Mesenchymal stem cell (in vitro differentiated cells and primary cell): ENCODE measurements at regions not wholly inside any gene's neighbourhood (a gene's known extent, or its start where the extent isn't known, plus 50 kb on each side); places are given as distances from the start of the nearest gene placed in this dataset.
A peak's percentile ranks its signal among the peaks of the same experiment; 100 is the strongest.

ENCODE experiments used
- DNase-seq: peaks from one replicate; pipeline ENCODE4 v3.0.0-alpha.2; 2013
- H2AFZ ChIP-seq: one replicate; pipeline ENCODE4 v1.6.1; 2013; ENCODE audit warnings: low read depth, mild to moderate bottlenecking, control low read depth, inconsistent platforms, low read length, moderate library complexity
- H2AK5ac ChIP-seq: 2 replicates; pipeline ENCODE4 v1.6.1; 2013; ENCODE audit warnings: low read length, moderate library complexity, mild to moderate bottlenecking, inconsistent platforms; ENCODE audit not compliant: severe bottlenecking
- H2BK120ac ChIP-seq: one replicate; pipeline ENCODE4 v1.6.1; 2013; ENCODE audit warnings: low read depth, mild to moderate bottlenecking, inconsistent platforms, low read length, moderate library complexity
- H2BK12ac ChIP-seq, 2 experiments: one replicate each; pipeline ENCODE4 v1.6.1; 2013; ENCODE audit warnings: inconsistent platforms in 2 of 2, low read length in 2 of 2, mild to moderate bottlenecking in 2 of 2, moderate library complexity in 2 of 2, control low read depth in 1 of 2
- H2BK15ac ChIP-seq: one replicate; pipeline ENCODE4 v1.6.1; 2013; ENCODE audit warnings: mild to moderate bottlenecking, low read depth, inconsistent platforms; ENCODE audit not compliant: poor library complexity, severe bottlenecking
- H2BK5ac ChIP-seq: 2 replicates; pipeline ENCODE4 v1.6.1; 2013; ENCODE audit warnings: low read depth, mild to moderate bottlenecking, low read length, control low read depth, inconsistent platforms; ENCODE audit not compliant: poor library complexity, severe bottlenecking
- H3K14ac ChIP-seq, 2 experiments: one replicate each; pipeline ENCODE4 v1.6.1; 2013; ENCODE audit warnings: inconsistent platforms in 2 of 2, low read length in 2 of 2, control low read depth in 1 of 2, mild to moderate bottlenecking in 1 of 2, moderate library complexity in 1 of 2
- H3K18ac ChIP-seq, 2 experiments: one replicate each; pipeline ENCODE4 v1.6.1; 2013; ENCODE audit warnings: inconsistent platforms in 2 of 2, low read length in 2 of 2, control low read depth in 1 of 2, low read depth in 1 of 2, mild to moderate bottlenecking in 1 of 2
- H3K23ac ChIP-seq, 2 experiments: one replicate each; pipeline ENCODE4 v1.6.1; 2013; ENCODE audit warnings: inconsistent platforms in 2 of 2, low read length in 2 of 2, mild to moderate bottlenecking in 2 of 2, moderate library complexity in 2 of 2, control low read depth in 1 of 2
- H3K27ac ChIP-seq: 2 replicates; pipeline ENCODE4 v1.5.1; 2013; ENCODE audit warnings: mild to moderate bottlenecking, moderate library complexity, low read length, control low read depth, inconsistent platforms; ENCODE audit not compliant: poor library complexity, severe bottlenecking
- H3K27me3 ChIP-seq, 2 experiments: 2 replicates each; pipeline versions ENCODE4 v1.6.1 to v1.7.0; 2013; ENCODE audit warnings: low read length in 2 of 2, mild to moderate bottlenecking in 2 of 2, moderate library complexity in 2 of 2, control low read depth in 1 of 2, inconsistent platforms in 1 of 2; ENCODE audit not compliant: control insufficient read depth in 1 of 2, insufficient read depth in 1 of 2
- H3K36me3 ChIP-seq, 2 experiments: 2 replicates each; pipeline versions ENCODE4 v1.6.1 to v1.7.0; 2013; ENCODE audit warnings: low read length in 2 of 2, control low read depth in 1 of 2, inconsistent platforms in 1 of 2, low read depth in 1 of 2, mild to moderate bottlenecking in 1 of 2; ENCODE audit not compliant: insufficient read depth in 2 of 2, control insufficient read depth in 1 of 2
- H3K4ac ChIP-seq, 2 experiments: one replicate each; pipeline ENCODE4 v1.6.1; 2013; ENCODE audit warnings: inconsistent platforms in 2 of 2, low read length in 2 of 2, mild to moderate bottlenecking in 2 of 2, moderate library complexity in 2 of 2, control low read depth in 1 of 2, low read depth in 1 of 2
- H3K4me1 ChIP-seq: 2 replicates; pipeline ENCODE4 v1.6.1; 2013; ENCODE audit warnings: low read depth, low read length, control low read depth; ENCODE audit not compliant: control insufficient read depth, insufficient read depth
- H3K4me2 ChIP-seq: 2 replicates; pipeline ENCODE4 v1.6.1; 2013; ENCODE audit warnings: low read length, mild to moderate bottlenecking, inconsistent platforms; ENCODE audit not compliant: poor library complexity, severe bottlenecking
- H3K4me3 ChIP-seq, 2 experiments: 2 replicates each; pipeline versions ENCODE4 v1.5.1 to v1.7.0; 2013; ENCODE audit warnings: low read length in 2 of 2, mild to moderate bottlenecking in 2 of 2, control low read depth in 1 of 2, low read depth in 1 of 2; ENCODE audit not compliant: insufficient read depth in 1 of 2
- H3K79me1 ChIP-seq: replicated peaks from 2 replicates; pipeline ENCODE4 v1.6.1; 2013; ENCODE audit warnings: mild to moderate bottlenecking, control low read depth, low read length, inconsistent platforms; ENCODE audit not compliant: poor library complexity, severe bottlenecking
- H3K9ac ChIP-seq: 2 replicates; pipeline ENCODE4 v1.7.0; 2013; ENCODE audit warnings: mild to moderate bottlenecking, low read length, moderate library complexity
- H3K9me3 ChIP-seq: 2 replicates; pipeline ENCODE4 v1.7.0; 2013; ENCODE audit warnings: mild to moderate bottlenecking, low read length; ENCODE audit not compliant: control insufficient read depth
- H4K8ac ChIP-seq: one replicate; pipeline ENCODE4 v1.6.1; 2013; ENCODE audit warnings: inconsistent platforms, mild to moderate bottlenecking, low read length, moderate library complexity
- H4K91ac ChIP-seq: one replicate; pipeline ENCODE4 v1.6.1; 2013; ENCODE audit warnings: mild to moderate bottlenecking, low read length, inconsistent platforms
- WGBS: methylation state at CpG from one replicate; pipeline ENCODE4 v1.1.7; 2013; ENCODE audit warnings: mixed read lengths; 5-methylcytosine and 5-hydroxymethylcytosine counted together

- no peak overlapping the region for H3K18ac ChIP-seq
- H3K9me3 ChIP-seq: no peaks in the 10 kb centered on the region
- H2BK120ac ChIP-seq: no peak overlapping the region
- H3K79me1 ChIP-seq: no peaks in the 10 kb centered on the region
- H2AFZ ChIP-seq: no peak overlapping the region
- no peaks in the 10 kb centered on the region for H3K4me1 ChIP-seq
- no peak overlapping the region for H2AK5ac ChIP-seq
- WGBS: 70% methylated on average over 1 of the region's 3 CpGs
- no peak overlapping the region for H3K9ac ChIP-seq
- H3K36me3 ChIP-seq: no peaks in the 10 kb centered on the region
- H4K91ac ChIP-seq: no peak overlapping the region
- no peak overlapping the region for H4K8ac ChIP-seq
- no peaks in the 10 kb centered on the region for H3K27me3 ChIP-seq
- H2BK12ac ChIP-seq: no peak overlapping the region
- DNase-seq: peak; percentile 73
- H2BK5ac ChIP-seq: no peak overlapping the region
- H3K14ac ChIP-seq: no peak overlapping the region
- H3K4ac ChIP-seq: no peak overlapping the region
- H3K4me2 ChIP-seq: no peak overlapping the region
- no peak overlapping the region for H3K23ac ChIP-seq
- no peak overlapping the region for H3K27ac ChIP-seq
- no peak overlapping the region for H3K4me3 ChIP-seq
- no peak overlapping the region for H2BK15ac ChIP-seq
These were observed 74.1 kb upstream of the PLA2G4A start for GRCh38 chr1:186754542-186755145.

- Histone ChIP-seq H3K4ac (peak overlapping the region in 1 of 2 experiments; percentile 17), H4K91ac (no peak overlapping the region), H2BK15ac (no peak overlapping the region), H2BK5ac (no peak overlapping the region), H3K4me2 (no peak overlapping the region), H4K8ac (no peak overlapping the region), H3K23ac (no peak overlapping the region), H2BK12ac (no peak overlapping the region), H3K4me3 (no peak overlapping the region), H3K27me3 (no peaks in the 10 kb centered on the region), H3K27ac (no peak overlapping the region), H3K14ac (no peak overlapping the region), H3K9ac (no peak overlapping the region), H2AK5ac (no peak overlapping the region), H3K18ac (peak overlapping the region in 1 of 2 experiments; percentile 43), H3K9me3 (no peaks in the 10 kb centered on the region), H3K4me1 (no peaks in the 10 kb centered on the region), H2AFZ (no peak overlapping the region), H2BK120ac (no peak overlapping the region), H3K79me1 (no peaks in the 10 kb centered on the region), H3K36me3 (no peaks in the 10 kb centered on the region)
- DNase-seq: no peak
- WGBS: 91% methylated on average over 4 of the region's 4 CpGs
These were observed 73.0 kb upstream of the PTGS2 start for GRCh38 chr1:186753241-186753640.

GRCh38 chr1:186750257-186750656 is 70.0 kb upstream of the PTGS2 start:
- Histone ChIP-seq H2AFZ (no peak overlapping the region), H4K8ac (no peak overlapping the region), H2BK12ac (no peak overlapping the region), H3K4me3 (no peak overlapping the region), H3K18ac (no peak overlapping the region), H3K23ac (no peak overlapping the region), H3K36me3 (peaks cover 0 to 4% of the 10 kb centered on the region in 2 experiments), H3K9ac (peak overlapping the region; percentile 33), H2BK15ac (no peak overlapping the region), H3K79me1 (no peaks in the 10 kb centered on the region), H3K14ac (no peak overlapping the region), H3K4ac (no peak overlapping the region), H3K9me3 (peaks cover 5% of the 10 kb centered on the region), H3K27me3 (no peaks in the 10 kb centered on the region), H3K4me2 (no peak overlapping the region), H4K91ac (no peak overlapping the region), H2AK5ac (no peak overlapping the region), H3K27ac (no peak overlapping the region), H2BK120ac (no peak overlapping the region), H2BK5ac (no peak overlapping the region), H3K4me1 (no peaks in the 10 kb centered on the region)
- WGBS: no CpG with 5 or more reads among the region's 1 CpG
- DNase-seq: peak; percentile 12

GRCh38 chr1:186749820-186750219 is 69.6 kb upstream of the PTGS2 start:
- no peak overlapping the region for H2BK5ac ChIP-seq
- no peak overlapping the region for H3K9ac ChIP-seq
- H3K9me3 ChIP-seq: peaks cover 5% of the 10 kb centered on the region
- no peaks in the 10 kb centered on the region for H3K4me1 ChIP-seq
- no peak overlapping the region for H3K27ac ChIP-seq
- H3K18ac ChIP-seq: no peak overlapping the region
- H2BK120ac ChIP-seq: no peak overlapping the region
- H3K4me2 ChIP-seq: no peak overlapping the region
- WGBS: 100% methylated on average over 1 of the region's 3 CpGs
- H2AFZ ChIP-seq: no peak overlapping the region
- no peak overlapping the region for H4K8ac ChIP-seq
- no peak overlapping the region for H2BK15ac ChIP-seq
- no peak overlapping the region for H4K91ac ChIP-seq
- H3K79me1 ChIP-seq: no peaks in the 10 kb centered on the region
- DNase-seq: no peak
- H3K4me3 ChIP-seq: no peak overlapping the region
- no peak overlapping the region for H3K14ac ChIP-seq
- H3K36me3 ChIP-seq: peaks cover 0 to 4% of the 10 kb centered on the region in 2 experiments
- no peak overlapping the region for H3K4ac ChIP-seq
- H3K27me3 ChIP-seq: no peaks in the 10 kb centered on the region
- no peak overlapping the region for H2AK5ac ChIP-seq
- H3K23ac ChIP-seq: no peak overlapping the region
- no peak overlapping the region for H2BK12ac ChIP-seq
